OCI-LY1 (cell line): ENCODE measurements at regions not wholly inside any gene's neighbourhood (a gene's known extent, or its start where the extent isn't known, plus 50 kb on each side); places are given as distances from the start of the nearest gene placed in this dataset.

ENCODE experiments used
- H2AFZ ChIP-seq: fragments of 200-600 bp; sonication (generic), shearing (Covaris generic); 2 replicates; pipeline ENCODE4 v1.6.0; 2014; ENCODE audit warnings: antibody characterized with exemption, mild to moderate bottlenecking, low read length
- H3F3A ChIP-seq: fragments of 200-600 bp; sonication (generic), shearing (Covaris generic); 2 replicates; pipeline ENCODE4 v1.6.0; 2014; ENCODE audit warnings: mild to moderate bottlenecking, antibody characterized with exemption, low read length, moderate library complexity; ENCODE audit not compliant: insufficient read depth
- H3K27ac ChIP-seq: fragments of 200-600 bp; sonication (generic); 2 replicates; pipeline ENCODE4 v1.5.1; 2014; ENCODE audit warnings: low read length, mixed run types, mild to moderate bottlenecking, low read depth; ENCODE audit not compliant: poor library complexity, severe bottlenecking
- H3K27me3 ChIP-seq: fragments of 200-600 bp; sonication (generic); 2 replicates; pipeline ENCODE4 v1.6.0; 2014; ENCODE audit warnings: antibody characterized with exemption, mild to moderate bottlenecking, low read length, moderate library complexity; ENCODE audit not compliant: insufficient read depth
- H3K36me3 ChIP-seq: fragments of 200-600 bp; sonication (generic); 2 replicates; pipeline ENCODE4 v1.6.1; 2014; ENCODE audit warnings: mild to moderate bottlenecking, antibody characterized with exemption, low read length, moderate library complexity, mixed read lengths; ENCODE audit not compliant: insufficient read depth
- H3K4me1 ChIP-seq: fragments of 200-600 bp; sonication (generic); 2 replicates; pipeline ENCODE4 v1.5.1; 2014; ENCODE audit warnings: mild to moderate bottlenecking, low read length, moderate library complexity; ENCODE audit not compliant: insufficient read depth, severe bottlenecking
- H3K4me2 ChIP-seq: fragments of 200-600 bp; sonication (generic), shearing (Covaris generic); 2 replicates; pipeline ENCODE4 v1.6.1; 2014; ENCODE audit warnings: low read length
- H3K4me3 ChIP-seq: fragments of 200-600 bp; sonication (generic); 2 replicates; pipeline ENCODE4 v1.5.1; 2014; ENCODE audit warnings: low read length, low read depth, mild to moderate bottlenecking, mixed read lengths; ENCODE audit not compliant: poor library complexity, severe bottlenecking
- H3K79me2 ChIP-seq: fragments of 200-600 bp; shearing (Covaris generic); 2 replicates; pipeline ENCODE4 v1.6.1; 2016; ENCODE audit warnings: mixed run types, low read length, mixed read lengths; ENCODE audit not compliant: insufficient read depth
- H3K9ac ChIP-seq: fragments of 200-600 bp; sonication (generic), shearing (Covaris generic); 2 replicates; pipeline ENCODE4 v1.6.1; 2014; ENCODE audit warnings: mild to moderate bottlenecking, low read length, mixed read lengths
- H3K9me2 ChIP-seq: fragments of 200-600 bp; sonication (generic), shearing (Covaris generic); 2 replicates; pipeline ENCODE4 v1.6.1; 2014; ENCODE audit warnings: low read depth, mild to moderate bottlenecking, low read length, mixed read lengths
- H3K9me3 ChIP-seq: fragments of 200-600 bp; shearing (Covaris generic); 2 replicates; pipeline ENCODE4 v1.6.1; 2014; ENCODE audit warnings: low read length, mixed read lengths
- H4K20me1 ChIP-seq: fragments of 200-600 bp; sonication (generic), shearing (Covaris generic); 2 replicates; pipeline ENCODE4 v1.6.0; 2016; ENCODE audit warnings: mild to moderate bottlenecking, low read length; ENCODE audit not compliant: insufficient read depth
- CTCF ChIP-seq: fragments of 200-600 bp; sonication (generic), shearing (Covaris generic); IDR thresholded peaks from 2 replicates; pipeline ENCODE4 v1.5.1; 2017; ENCODE audit warnings: mild to moderate bottlenecking, antibody characterized with exemption, low read length, moderate library complexity, mixed read lengths
- EZH2 ChIP-seq: fragments of 200-600 bp; sonication (generic), shearing (Covaris generic); IDR thresholded peaks from 2 replicates; pipeline ENCODE4 v1.8.0; 2017; ENCODE audit warnings: borderline replicate concordance, mixed run types, mild to moderate bottlenecking, antibody characterized with exemption, low read length, moderate library complexity, mixed read lengths

GRCh38 chr19:30659638-30660037 lies 287.5 kb downstream of the ZNF536 start:
- Histone ChIP-seq H2AFZ (no peak overlapping the region), H4K20me1 (no peaks in the 10 kb centered on the region), H3K27me3 (no peaks in the 10 kb centered on the region), H3K9ac (no peak overlapping the region), H3K79me2 (no peaks in the 10 kb centered on the region), H3F3A (no peaks in the 10 kb centered on the region), H3K4me2 (no peak overlapping the region), H3K4me1 (no peaks in the 10 kb centered on the region), H3K4me3 (no peak overlapping the region), H3K9me2 (no peaks in the 10 kb centered on the region), H3K9me3 (no peaks in the 10 kb centered on the region), H3K36me3 (no peaks in the 10 kb centered on the region), H3K27ac (no peak overlapping the region)
- no peak for TF ChIP-seq EZH2
- TF ChIP-seq CTCF, result no peak

- no peak for TF ChIP-seq CTCF
- TF ChIP-seq EZH2, result no peak
These were observed 284.4 kb downstream of the ZNF536 start for GRCh38 chr19:30656520-30657100.

GRCh38 chr19:30653646-30654386 lies 281.6 kb downstream of the ZNF536 start:
- TF ChIP-seq EZH2 (no peak), CTCF (no peak)
- H3K9ac ChIP-seq, result no peak overlapping the region
- H3K79me2 ChIP-seq, result no peaks in the 10 kb centered on the region
- no peaks in the 10 kb centered on the region for H3K9me3 ChIP-seq
- H3K4me2 ChIP-seq, result no peak overlapping the region
- no peaks in the 10 kb centered on the region for H3K9me2 ChIP-seq
- H3F3A ChIP-seq, result no peaks in the 10 kb centered on the region
- H3K36me3 ChIP-seq, result no peaks in the 10 kb centered on the region
- no peaks in the 10 kb centered on the region for H3K27me3 ChIP-seq
- H2AFZ ChIP-seq, result no peak overlapping the region
- H3K4me1 ChIP-seq, result no peaks in the 10 kb centered on the region
- H3K4me3 ChIP-seq, result no peak overlapping the region
- H4K20me1 ChIP-seq, result no peaks in the 10 kb centered on the region
- H3K27ac ChIP-seq, result no peak overlapping the region

More at GRCh38 chr19:30656520-30657100, 284.4 kb downstream of the ZNF536 start:
- no peak overlapping the region for H2AFZ ChIP-seq
- H3K4me3 ChIP-seq, result no peak overlapping the region
- no peak overlapping the region for H3K9ac ChIP-seq
- no peaks in the 10 kb centered on the region for H3K9me2 ChIP-seq
- no peak overlapping the region for H3K27ac ChIP-seq
- no peaks in the 10 kb centered on the region for H4K20me1 ChIP-seq
- no peaks in the 10 kb centered on the region for H3K36me3 ChIP-seq
- H3K4me1 ChIP-seq, result no peaks in the 10 kb centered on the region
- H3K4me2 ChIP-seq, result no peak overlapping the region
- H3K9me3 ChIP-seq, result no peaks in the 10 kb centered on the region
- H3K79me2 ChIP-seq, result no peaks in the 10 kb centered on the region
- no peaks in the 10 kb centered on the region for H3K27me3 ChIP-seq
- H3F3A ChIP-seq, result no peaks in the 10 kb centered on the region
